Tibial nerve (tissue), 4 donors: ENCODE measurements at regions not wholly inside any gene's neighbourhood (a gene's known extent, or its start where the extent isn't known, plus 50 kb on each side); places are given as distances from the start of the nearest gene placed in this dataset.
"Not testable (repeated sequence)": the region's sequence is repeated elsewhere in the genome, so short reads cannot be mapped to it uniquely, and the experiment has no call there.

Experiments used
- DNase-seq, 2 donors: peaks; one replicate each; pipeline ENCODE4 v3.0.0-alpha.2; 2019; ENCODE audit warnings: low spot score in 2 of 2
- H3K27ac ChIP-seq, 4 donors: fragments of 200-600 bp; sonication (generic) in 3 of 4; one replicate each; pipeline ENCODE4 v1.5.1; 2017 to 2019; ENCODE audit warnings: mild to moderate bottlenecking in 1 of 4
- H3K27me3 ChIP-seq, 2 donors: fragments of 200-600 bp; sonication (generic) in 1 of 2; one replicate each; pipeline versions ENCODE4 v1.5.1 to v1.6.0; 2017 to 2019
- H3K36me3 ChIP-seq, 3 donors: fragments of 200-600 bp; sonication (generic); one replicate each; pipeline ENCODE4 v1.5.1; 2018 to 2019
- H3K4me1 ChIP-seq, 4 donors: fragments of 200-600 bp; sonication (generic) in 3 of 4; one replicate each; pipeline ENCODE4 v1.5.1; 2017 to 2019
- H3K4me3 ChIP-seq, 4 donors: fragments of 200-600 bp; sonication (generic) in 3 of 4; one replicate each; pipeline ENCODE4 v1.5.1; 2017 to 2019; ENCODE audit warnings: mild to moderate bottlenecking in 1 of 4, moderate library complexity in 1 of 4
- H3K9me3 ChIP-seq, 4 donors: fragments of 200-600 bp; sonication (generic) in 3 of 4; one replicate each; pipeline ENCODE4 v1.5.1; 2017 to 2019
- EP300 ChIP-seq, 2 donors: sonication (generic); formaldehyde crosslinking; IDR thresholded peaks; one replicate each; pipeline ENCODE4 v1.6.1; 2017; ENCODE audit warnings: antibody characterized with exemption in 2 of 2, mild to moderate bottlenecking in 1 of 2
- POLR2A ChIP-seq, 2 donors: fragments of 450-650 bp; IDR thresholded peaks; one replicate each; pipeline ENCODE4 v1.6.1; 2017; ENCODE audit warnings: antibody characterized with exemption in 2 of 2, mild to moderate bottlenecking in 2 of 2, moderate library complexity in 2 of 2
- WGBS, 2 donors: methylation state at CpG; one replicate each; pipeline ENCODE4 v1.1.5; 2018; 5-methylcytosine and 5-hydroxymethylcytosine counted together
- TF ChIP-seq, protein P1 (sequence below), 5 experiments: fragments of 200-600 bp in 3 of 5; fragments of 450-650 bp in 2 of 5; sonication (generic) in 3 of 5; IDR thresholded peaks; one replicate each; pipeline ENCODE4 v1.5.1; 2016 to 2019; ENCODE audit warnings: antibody characterized with exemption in 5 of 5, mild to moderate bottlenecking in 3 of 5, moderate library complexity in 2 of 5

DNA sequence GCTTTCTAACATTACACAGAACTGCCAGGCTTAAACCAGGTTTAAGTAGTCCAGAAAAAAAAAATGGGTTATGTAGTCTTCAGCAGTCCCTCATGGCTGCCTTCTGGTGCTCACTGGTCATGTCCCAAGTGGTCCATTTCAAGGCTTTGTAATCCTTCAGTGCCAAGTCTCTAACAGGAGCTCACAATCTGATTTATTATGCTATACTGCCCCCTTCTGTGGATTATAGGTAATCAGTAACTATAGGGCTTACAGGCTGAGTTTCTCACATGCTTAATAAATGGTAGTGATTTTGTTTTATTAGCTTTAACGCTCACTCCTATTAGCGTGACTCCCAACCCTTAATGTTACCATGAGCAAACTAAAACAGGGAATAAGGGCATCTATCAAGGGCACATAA, 92.5 kb upstream of the EDA2R start:
- H3K27me3 ChIP-seq: no peaks in the 10 kb centered on the region

DNA sequence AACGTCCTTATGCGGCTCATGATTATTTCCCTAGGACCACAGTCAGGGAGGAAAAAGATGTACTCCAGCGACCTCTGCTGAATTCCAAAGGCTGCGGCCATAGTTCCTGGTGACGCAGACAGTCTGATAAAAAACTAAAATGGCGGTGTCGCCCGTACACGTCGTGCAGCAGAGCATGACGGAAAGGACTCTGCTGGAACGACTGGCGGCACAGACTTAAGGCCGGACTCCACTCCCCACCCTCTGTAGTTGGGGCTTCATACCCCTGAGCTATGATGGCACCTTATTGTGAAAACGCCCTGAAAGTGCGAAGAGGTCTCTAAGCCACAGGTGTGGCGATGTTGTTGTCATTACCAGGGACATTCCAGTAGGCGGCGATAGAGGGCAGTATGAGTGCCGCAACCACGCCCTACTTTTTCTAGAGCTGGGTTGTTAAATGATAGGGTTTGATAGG, 90.0 kb upstream of the EDA2R start:
- 5 to 31% methylated on average over 20 to 21 of the region's 21 CpGs for WGBS, 2 donors
- peak overlapping the region in 1 of 4 donors; percentile 44 for H3K27ac ChIP-seq
- no peak for TF ChIP-seq POLR2A (IDR thresholded peaks at IDR 0.05)
- TF ChIP-seq, protein P1, sequence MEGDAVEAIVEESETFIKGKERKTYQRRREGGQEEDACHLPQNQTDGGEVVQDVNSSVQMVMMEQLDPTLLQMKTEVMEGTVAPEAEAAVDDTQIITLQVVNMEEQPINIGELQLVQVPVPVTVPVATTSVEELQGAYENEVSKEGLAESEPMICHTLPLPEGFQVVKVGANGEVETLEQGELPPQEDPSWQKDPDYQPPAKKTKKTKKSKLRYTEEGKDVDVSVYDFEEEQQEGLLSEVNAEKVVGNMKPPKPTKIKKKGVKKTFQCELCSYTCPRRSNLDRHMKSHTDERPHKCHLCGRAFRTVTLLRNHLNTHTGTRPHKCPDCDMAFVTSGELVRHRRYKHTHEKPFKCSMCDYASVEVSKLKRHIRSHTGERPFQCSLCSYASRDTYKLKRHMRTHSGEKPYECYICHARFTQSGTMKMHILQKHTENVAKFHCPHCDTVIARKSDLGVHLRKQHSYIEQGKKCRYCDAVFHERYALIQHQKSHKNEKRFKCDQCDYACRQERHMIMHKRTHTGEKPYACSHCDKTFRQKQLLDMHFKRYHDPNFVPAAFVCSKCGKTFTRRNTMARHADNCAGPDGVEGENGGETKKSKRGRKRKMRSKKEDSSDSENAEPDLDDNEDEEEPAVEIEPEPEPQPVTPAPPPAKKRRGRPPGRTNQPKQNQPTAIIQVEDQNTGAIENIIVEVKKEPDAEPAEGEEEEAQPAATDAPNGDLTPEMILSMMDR (IDR thresholded peaks at IDR 0.05): peak; percentile 44 to 72 (median 60)
- H3K36me3 ChIP-seq: no peaks in the 10 kb centered on the region
- peak overlapping the region; percentile 23 to 47 (median 31) for H3K4me3 ChIP-seq
- H3K9me3 ChIP-seq: no peaks in the 10 kb centered on the region
- H3K4me1 ChIP-seq: no peaks in the 10 kb centered on the region
- no peaks in the 10 kb centered on the region for H3K27me3 ChIP-seq
- DNase-seq: peak; percentile 15 to 25

More for the DNA sequence above, 92.5 kb upstream of the EDA2R start:
- no peak overlapping the region for H3K27ac ChIP-seq
- WGBS, 2 donors: 20 to 40% methylated on average over 2 of the region's 2 CpGs
- no peaks in the 10 kb centered on the region for H3K36me3 ChIP-seq
- no peaks in the 10 kb centered on the region for H3K9me3 ChIP-seq
- no peaks in the 10 kb centered on the region for H3K4me1 ChIP-seq
- TF ChIP-seq, protein P1 (IDR thresholded peaks at IDR 0.05): peak in 1 of 5 experiments; percentile 24
- TF ChIP-seq POLR2A (IDR thresholded peaks at IDR 0.05): no peak
- no peak overlapping the region for H3K4me3 ChIP-seq
- no peak for DNase-seq

DNA sequence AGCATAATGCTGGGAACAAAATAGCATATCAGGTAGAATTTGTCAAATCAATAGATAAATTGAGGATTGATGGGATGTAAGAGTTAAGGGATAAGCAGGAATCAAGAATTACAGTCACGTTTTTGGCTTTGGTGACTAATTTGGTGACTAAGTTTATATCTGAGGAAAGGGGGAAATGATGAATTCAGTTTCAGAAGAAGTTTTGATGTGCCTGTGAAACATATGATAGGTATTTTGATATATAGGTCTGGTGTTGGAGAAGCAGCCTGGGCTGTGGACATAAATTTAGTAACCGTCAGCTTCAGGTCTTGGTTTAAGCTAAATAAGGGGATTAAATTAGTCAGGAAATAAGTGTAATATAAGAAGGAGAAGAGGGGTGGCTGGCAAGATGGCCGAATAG, 79.0 kb upstream of the EDA2R start:
- Histone ChIP-seq H3K27ac (no peak overlapping the region), H3K27me3 (no peaks in the 10 kb centered on the region), H3K36me3 (no peaks in the 10 kb centered on the region), H3K9me3 (no peaks in the 10 kb centered on the region), H3K4me1 (no peaks in the 10 kb centered on the region), H3K4me3 (no peak overlapping the region)
- 72 to 74% methylated on average over 3 of the region's 3 CpGs for WGBS, 2 donors
- TF ChIP-seq EP300 (IDR thresholded peaks at IDR 0.05) (no peak), POLR2A (IDR thresholded peaks at IDR 0.05) (no peak)
- TF ChIP-seq, protein P1 (IDR thresholded peaks at IDR 0.05): no peak
- DNase-seq: no peak

DNA sequence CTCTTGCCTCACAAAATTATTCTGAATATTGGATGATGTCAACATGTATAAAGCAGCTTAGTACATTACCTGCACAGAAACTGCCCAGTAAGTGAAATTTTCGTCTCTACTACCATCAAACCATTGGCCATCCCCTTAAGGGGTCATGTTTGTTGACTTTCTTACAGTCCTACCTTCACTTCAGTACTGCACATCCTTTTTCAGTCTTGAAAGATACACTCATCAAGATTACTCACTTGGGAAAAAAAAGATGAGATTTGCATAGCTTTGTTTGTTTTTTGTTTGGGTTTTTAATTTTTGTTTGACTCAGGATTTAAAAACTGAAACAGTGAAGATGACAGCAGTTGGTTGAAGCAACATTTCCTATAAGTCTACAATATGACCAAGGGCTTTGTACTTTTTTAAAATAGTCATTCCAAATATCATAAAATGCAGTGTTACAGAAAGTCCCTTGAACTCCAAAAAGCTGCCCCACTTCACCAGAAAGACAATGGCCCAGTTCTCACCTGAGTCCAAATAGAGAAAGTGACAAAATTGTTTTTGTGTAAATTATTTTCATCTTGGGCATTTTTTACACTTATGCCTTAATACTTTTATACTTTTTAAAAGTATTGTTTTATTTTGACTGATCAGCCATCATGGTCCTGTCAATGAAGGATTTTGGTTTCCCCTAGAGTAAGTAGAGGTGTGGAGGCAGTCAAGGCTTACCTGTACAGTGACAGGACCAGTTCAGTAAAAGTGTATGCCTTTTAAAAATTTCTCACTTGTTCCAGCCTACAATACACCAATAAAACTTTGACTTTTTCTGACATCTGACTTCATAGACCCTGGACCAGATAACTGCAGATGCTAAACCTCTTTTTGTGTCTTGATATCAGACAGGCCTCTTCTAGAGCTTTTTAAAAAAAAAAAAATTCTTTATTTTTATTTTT, 59.7 kb upstream of the EDA2R start:
- Histone ChIP-seq H3K4me3 (no peak overlapping the region), H3K9me3 (peaks cover 0 to under 1% (median 0%) of the 10 kb centered on the region in 4 donors), H3K27ac (no peak overlapping the region), H3K27me3 (no peaks in the 10 kb centered on the region), H3K4me1 (no peaks in the 10 kb centered on the region), H3K36me3 (no peaks in the 10 kb centered on the region)
- no peak for TF ChIP-seq POLR2A (IDR thresholded peaks at IDR 0.05)
- TF ChIP-seq, protein P1 (IDR thresholded peaks at IDR 0.05): no peak
- TF ChIP-seq EP300 (IDR thresholded peaks at IDR 0.05): no peak
- 26 to 36% methylated on average over 1 of the region's 1 CpG for WGBS, 2 donors
- DNase-seq: no peak

DNA sequence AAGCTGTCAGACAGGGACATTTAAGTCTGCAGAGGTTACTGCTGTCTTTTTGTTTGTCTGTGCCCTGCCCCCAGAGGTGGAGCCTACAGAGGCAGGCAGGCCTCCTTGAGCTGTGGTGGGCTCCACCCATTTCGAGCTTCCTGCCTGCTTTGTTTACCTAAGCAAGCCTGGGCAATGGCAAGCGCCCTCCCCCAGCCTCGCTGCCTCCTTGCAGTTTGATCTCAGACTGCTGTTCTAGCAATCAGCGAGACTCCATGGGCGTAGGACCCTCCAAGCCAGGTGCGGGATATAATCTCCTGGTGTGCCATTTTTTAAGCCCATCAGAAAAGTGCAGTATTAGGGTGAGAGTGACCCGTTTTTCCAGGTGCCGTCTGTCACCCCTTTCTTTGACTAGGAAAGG, 53.6 kb upstream of the EDA2R start:
- H3K36me3 ChIP-seq, H3K4me1 ChIP-seq, H3K9me3 ChIP-seq, H3K4me3 ChIP-seq, H3K27ac ChIP-seq, H3K27me3 ChIP-seq, DNase-seq: not testable (repeated sequence)
- 86 to 100% methylated on average over 3 to 8 of the region's 8 CpGs for WGBS, 2 donors
